H1 (cell line): ENCODE measurements at regions not wholly inside any gene's neighbourhood (a gene's known extent, or its start where the extent isn't known, plus 50 kb on each side); places are given as distances from the start of the nearest gene placed in this dataset.
A peak's percentile ranks its signal among the peaks of the same experiment; 100 is the strongest.

Source experiments
- CTCF ChIA-PET: fragments of 300-600 bp; sonication (Branson Sonifier 250); formaldehyde crosslinking; loops from one replicate; lab custom pipeline; 2021; ENCODE audit not compliant: partially characterized antibody; lab: Charles Lee
- POLR2A ChIA-PET: fragments of 300-600 bp; sonication (Branson Sonifier 250); formaldehyde crosslinking; loops from one replicate; lab custom pipeline; 2021; ENCODE audit warnings: inconsistent platforms; ENCODE audit not compliant: partially characterized antibody; lab: Charles Lee
- DNase-seq, 2 experiments: peaks; one replicate each; pipeline versions ENCODE4 v3.0.0 to v3.0.0-alpha.2; 2010 to 2022; ENCODE audit warnings: low spot score in 2 of 2, low read depth in 1 of 2, mixed read lengths in 1 of 2
- FAIRE-seq: peaks from 2 replicates; lab custom pipeline; 2011; peaks lifted over from hg19 to GRCh38; lab: Jason Lieb, UNC
- H2AFZ ChIP-seq: 2 replicates; pipeline ENCODE4 v1.8.1; 2012; ENCODE audit warnings: low read length, inconsistent platforms
- H2AK5ac ChIP-seq: 2 replicates; pipeline ENCODE4 v1.6.1; 2013; ENCODE audit warnings: low read depth, low read length
- H2BK120ac ChIP-seq: replicated peaks from 2 replicates; pipeline ENCODE3; 2013; ENCODE audit warnings: low read depth, low read length, inconsistent platforms
- H2BK12ac ChIP-seq: 2 replicates; pipeline ENCODE4 v1.6.1; 2013; ENCODE audit warnings: low read depth, low read length
- H2BK15ac ChIP-seq: 2 replicates; pipeline ENCODE4 v1.6.1; 2013; ENCODE audit warnings: low read length
- H2BK20ac ChIP-seq: 2 replicates; pipeline ENCODE4 v1.6.1; 2013; ENCODE audit warnings: low read length
- H2BK5ac ChIP-seq: 2 replicates; pipeline ENCODE4 v1.6.1; 2013; ENCODE audit warnings: low read depth, low read length
- H3K14ac ChIP-seq: 2 replicates; pipeline ENCODE4 v1.6.1; 2013; ENCODE audit warnings: inconsistent platforms; ENCODE audit not compliant: insufficient read length
- H3K18ac ChIP-seq: 2 replicates; pipeline ENCODE4 v1.6.1; 2013; ENCODE audit warnings: low read length; ENCODE audit errors: extremely low read depth
- H3K23ac ChIP-seq: 2 replicates; pipeline ENCODE4 v1.6.1; 2013; ENCODE audit warnings: inconsistent platforms; ENCODE audit not compliant: insufficient read length
- H3K23me2 ChIP-seq: 2 replicates; pipeline ENCODE4 v1.6.1; 2013; ENCODE audit warnings: low read depth, low read length
- H3K27ac ChIP-seq: 2 replicates; pipeline ENCODE4 v1.6.1; 2011; ENCODE audit warnings: low read depth, low read length, inconsistent platforms
- H3K27me3 ChIP-seq, 4 experiments: replicated peaks in 1 of 4; 1 replicate in 1 of 4; 2 replicates in 3 of 4; pipeline versions ENCODE4 v1.6.1 to v1.8.1; 2011 to 2013; ENCODE audit warnings: low read length in 3 of 4, mild to moderate bottlenecking in 3 of 4, inconsistent platforms in 2 of 4, mixed read lengths in 2 of 4, moderate library complexity in 1 of 4; ENCODE audit not compliant: control insufficient read depth in 3 of 4, insufficient read depth in 3 of 4; ENCODE audit errors: extremely low read depth in 1 of 4
- H3K36me3 ChIP-seq, 4 experiments: 2 replicates each; pipeline versions ENCODE4 v1.6.1 to v1.8.1; 2011 to 2013; ENCODE audit warnings: mild to moderate bottlenecking in 4 of 4, low read length in 3 of 4, moderate library complexity in 2 of 4, control low read depth in 1 of 4, inconsistent platforms in 1 of 4; ENCODE audit not compliant: insufficient read depth in 4 of 4, control insufficient read depth in 2 of 4
- H3K4ac ChIP-seq: replicated peaks from 2 replicates; pipeline ENCODE3; 2013; ENCODE audit warnings: low read length, low read depth, mixed read lengths, inconsistent platforms; ENCODE audit not compliant: insufficient read length
- H3K4me1 ChIP-seq, 4 experiments: replicated peaks in 1 of 4; 1 replicate in 1 of 4; 2 replicates in 3 of 4; pipeline versions ENCODE4 v1.6.1 to v1.8.1; 2011 to 2013; ENCODE audit warnings: low read length in 3 of 4, inconsistent platforms in 2 of 4, mixed read lengths in 1 of 4; ENCODE audit not compliant: insufficient read depth in 4 of 4, control insufficient read depth in 3 of 4
- H3K4me2 ChIP-seq, 2 experiments: 2 replicates each; pipeline versions ENCODE4 v1.6.1 to v1.8.1; 2011 to 2013; ENCODE audit warnings: low read depth in 2 of 2, low read length in 2 of 2, control low read depth in 1 of 2, inconsistent platforms in 1 of 2, mild to moderate bottlenecking in 1 of 2; ENCODE audit not compliant: insufficient read depth in 1 of 2
- H3K4me3 ChIP-seq, 4 experiments: fragments of 200-600, 300-600 bp in 1 of 4; sonication (generic), shearing (Covaris generic), sonication (Bioruptor Twin) in 1 of 4; 2 replicates each; pipeline versions ENCODE4 v1.5.1 to v1.8.1; 2011 to 2016; ENCODE audit warnings: low read length in 4 of 4, low read depth in 3 of 4, control low read depth in 2 of 4, inconsistent platforms in 2 of 4, mild to moderate bottlenecking in 2 of 4, mixed read lengths in 1 of 4, moderate library complexity in 1 of 4; ENCODE audit not compliant: insufficient read depth in 2 of 4; ENCODE audit errors: extremely low read depth in 1 of 4
- H3K56ac ChIP-seq: replicated peaks from 2 replicates; pipeline ENCODE3; 2013; ENCODE audit warnings: low read depth, mild to moderate bottlenecking, mixed read lengths, low read length, inconsistent platforms; ENCODE audit not compliant: insufficient read length
- H3K79me1 ChIP-seq: 2 replicates; pipeline ENCODE4 v1.6.1; 2013; ENCODE audit warnings: low read depth, low read length, control low read depth
- H3K79me2 ChIP-seq, 2 experiments: 2 replicates each; pipeline versions ENCODE4 v1.6.1 to v1.8.1; 2012 to 2013; ENCODE audit warnings: low read length in 2 of 2, mild to moderate bottlenecking in 2 of 2, inconsistent platforms in 1 of 2; ENCODE audit not compliant: insufficient read depth in 2 of 2, control insufficient read depth in 1 of 2
- H3K9ac ChIP-seq, 4 experiments: replicated peaks in 1 of 4; 1 replicate in 1 of 4; 2 replicates in 3 of 4; pipeline versions ENCODE4 v1.6.1 to v1.8.1; 2011 to 2013; ENCODE audit warnings: low read depth in 3 of 4, low read length in 3 of 4, control low read depth in 2 of 4, mild to moderate bottlenecking in 2 of 4, moderate library complexity in 2 of 4, inconsistent platforms in 1 of 4; ENCODE audit errors: extremely low read depth in 1 of 4
- H3K9me3 ChIP-seq, 2 experiments: 2 replicates each; pipeline versions ENCODE4 v1.6.1 to v1.8.1; 2012 to 2013; ENCODE audit warnings: mild to moderate bottlenecking in 2 of 2, moderate library complexity in 2 of 2, control low read depth in 1 of 2, inconsistent platforms in 1 of 2, low read depth in 1 of 2, low read length in 1 of 2, mixed read lengths in 1 of 2; ENCODE audit not compliant: insufficient read depth in 2 of 2
- H4K20me1 ChIP-seq, 2 experiments: replicated peaks in 1 of 2; 2 replicates each; pipeline versions ENCODE3 to v1.8.1; 2011 to 2013; ENCODE audit warnings: inconsistent platforms in 2 of 2, low read length in 2 of 2, mild to moderate bottlenecking in 1 of 2; ENCODE audit not compliant: insufficient read depth in 2 of 2, control insufficient read depth in 1 of 2
- H4K5ac ChIP-seq: 2 replicates; pipeline ENCODE4 v1.6.1; 2013; ENCODE audit warnings: low read length, low read depth, mixed read lengths, inconsistent platforms; ENCODE audit not compliant: insufficient read length
- H4K8ac ChIP-seq: 2 replicates; pipeline ENCODE4 v1.8.0; 2013; ENCODE audit warnings: mild to moderate bottlenecking, moderate library complexity, low read length, inconsistent platforms; ENCODE audit not compliant: insufficient read depth; ENCODE audit errors: extremely low read depth
- H4K91ac ChIP-seq: replicated peaks from 2 replicates; pipeline ENCODE3; 2013; ENCODE audit warnings: low read length, mixed read lengths, inconsistent platforms; ENCODE audit not compliant: insufficient read length
- SRF ChIP-seq: IDR thresholded peaks from 2 replicates; pipeline ENCODE4 v1.6.1; 2011; ENCODE audit warnings: mild to moderate bottlenecking, low read depth, low read length, moderate library complexity
- WGBS, 2 experiments: shearing (Covaris generic) in 1 of 2; methylation state at CpG; one replicate each; pipeline versions ENCODE4 v1.1.6 to v1.1.7; 2013 to 2015; ENCODE audit warnings: low lambda C conversion rate in 2 of 2, mixed read lengths in 2 of 2, inconsistent platforms in 1 of 2, low coverage in 1 of 2, missing lambda C conversion rate in 1 of 2; ENCODE audit not compliant: insufficient replicate concordance in 2 of 2, insufficient coverage in 1 of 2, insufficient read length in 1 of 2; ENCODE audit errors: extremely low coverage in 1 of 2, missing lambda C conversion rate in 1 of 2; 5-methylcytosine and 5-hydroxymethylcytosine counted together

DNA sequence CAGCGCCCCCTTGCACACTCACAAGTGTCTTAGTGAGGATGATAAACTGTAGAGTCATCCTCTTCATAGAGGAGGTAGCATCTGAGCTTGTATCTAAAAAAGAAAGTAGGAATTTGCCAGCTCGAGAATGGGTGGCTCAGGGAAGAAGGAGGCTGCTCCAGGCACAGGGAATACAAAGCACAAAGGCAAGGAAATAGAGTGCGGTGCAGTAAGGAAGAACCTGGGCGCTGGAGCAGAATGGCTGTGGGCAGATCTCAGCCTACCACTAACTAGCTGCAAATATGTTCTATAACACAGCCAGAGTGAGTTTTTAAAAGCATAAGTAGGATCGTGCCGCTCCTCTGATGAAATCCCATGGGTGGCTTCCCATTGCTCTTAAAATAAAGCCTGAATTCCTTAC is 61.6 kb upstream of the MAPK10 start:
- WGBS, 2 experiments, result 82% methylated on average over 6 of the region's 6 CpGs; no CpG with 5 or more reads in 1 of the 2 experiments
- CTCF ChIA-PET, result interaction anchor here (0.6 to 0.8 kb wide), 2 partner anchors 16 to 71 kb away, joined by 3 read pairs; no protein-coding TSS in a partner anchor
- H3K27ac ChIP-seq, result no peak overlapping the region

More for the DNA sequence above, 61.6 kb upstream of the MAPK10 start:
- no peak overlapping the region for H2BK20ac ChIP-seq
- H3K27me3 ChIP-seq, result peaks cover 0 to 1% (median 0%) of the 10 kb centered on the region in 4 experiments; a peak in 1 of 7 replicates
- H3K9ac ChIP-seq, result no peak overlapping the region
- no peak overlapping the region for H3K23ac ChIP-seq
- no peaks in the 10 kb centered on the region for H3K23me2 ChIP-seq
- no peak overlapping the region for H3K56ac ChIP-seq
- H2AFZ ChIP-seq, result no peak overlapping the region
- no peak overlapping the region for H2AK5ac ChIP-seq
- peaks cover 0 to 2% of the 10 kb centered on the region in 2 experiments; a peak in 1 of 4 replicates for H3K9me3 ChIP-seq
- no peak overlapping the region for H3K4me3 ChIP-seq
- no peak overlapping the region for H4K5ac ChIP-seq
- H4K91ac ChIP-seq, result no peak overlapping the region
- no peak overlapping the region for H2BK120ac ChIP-seq
- DNase-seq (no peak), FAIRE-seq (no peak)
- no peaks in the 10 kb centered on the region for H4K20me1 ChIP-seq
- no peak overlapping the region for H4K8ac ChIP-seq
- no peaks in the 10 kb centered on the region for H3K79me2 ChIP-seq
- H3K14ac ChIP-seq, result no peak overlapping the region
- H3K79me1 ChIP-seq, result no peaks in the 10 kb centered on the region
- no peak overlapping the region for H3K18ac ChIP-seq
- H3K4me2 ChIP-seq, result no peak overlapping the region
- no peak overlapping the region for H3K4ac ChIP-seq
- H2BK15ac ChIP-seq, result no peak overlapping the region
- H3K4me1 ChIP-seq, result peaks cover 0 to 3% (median 0%) of the 10 kb centered on the region in 4 experiments; a peak in 1 of 7 replicates
- H2BK12ac ChIP-seq, result 0 out of 2 replicates have a peak overlapping the region, but pooled peaks have one; percentile 21
- no peak for TF ChIP-seq SRF
- H2BK5ac ChIP-seq, result peak overlapping the region; percentile 4; the same call in 1 of the 2 replicates
- POLR2A ChIA-PET, result no interaction called here
- H3K36me3 ChIP-seq, result no peaks in the 10 kb centered on the region
